ENCODE measurements at regions not wholly inside any gene's neighbourhood (a gene's known extent, or its start where the extent isn't known, plus 50 kb on each side); places are given as distances from the start of the nearest gene placed in this dataset.

- TF ChIP-seq ZFX (IDR thresholded peaks at IDR 0.05): no peak
- TF ChIP-seq, protein P1, sequence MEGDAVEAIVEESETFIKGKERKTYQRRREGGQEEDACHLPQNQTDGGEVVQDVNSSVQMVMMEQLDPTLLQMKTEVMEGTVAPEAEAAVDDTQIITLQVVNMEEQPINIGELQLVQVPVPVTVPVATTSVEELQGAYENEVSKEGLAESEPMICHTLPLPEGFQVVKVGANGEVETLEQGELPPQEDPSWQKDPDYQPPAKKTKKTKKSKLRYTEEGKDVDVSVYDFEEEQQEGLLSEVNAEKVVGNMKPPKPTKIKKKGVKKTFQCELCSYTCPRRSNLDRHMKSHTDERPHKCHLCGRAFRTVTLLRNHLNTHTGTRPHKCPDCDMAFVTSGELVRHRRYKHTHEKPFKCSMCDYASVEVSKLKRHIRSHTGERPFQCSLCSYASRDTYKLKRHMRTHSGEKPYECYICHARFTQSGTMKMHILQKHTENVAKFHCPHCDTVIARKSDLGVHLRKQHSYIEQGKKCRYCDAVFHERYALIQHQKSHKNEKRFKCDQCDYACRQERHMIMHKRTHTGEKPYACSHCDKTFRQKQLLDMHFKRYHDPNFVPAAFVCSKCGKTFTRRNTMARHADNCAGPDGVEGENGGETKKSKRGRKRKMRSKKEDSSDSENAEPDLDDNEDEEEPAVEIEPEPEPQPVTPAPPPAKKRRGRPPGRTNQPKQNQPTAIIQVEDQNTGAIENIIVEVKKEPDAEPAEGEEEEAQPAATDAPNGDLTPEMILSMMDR (conservative IDR thresholded peaks at IDR 0.05): no peak
- H3K27ac ChIP-seq: no peak overlapping the region
Observed at GRCh38 chr3:110957247-110958025, 114.2 kb upstream of the NECTIN3 start.

DNA sequence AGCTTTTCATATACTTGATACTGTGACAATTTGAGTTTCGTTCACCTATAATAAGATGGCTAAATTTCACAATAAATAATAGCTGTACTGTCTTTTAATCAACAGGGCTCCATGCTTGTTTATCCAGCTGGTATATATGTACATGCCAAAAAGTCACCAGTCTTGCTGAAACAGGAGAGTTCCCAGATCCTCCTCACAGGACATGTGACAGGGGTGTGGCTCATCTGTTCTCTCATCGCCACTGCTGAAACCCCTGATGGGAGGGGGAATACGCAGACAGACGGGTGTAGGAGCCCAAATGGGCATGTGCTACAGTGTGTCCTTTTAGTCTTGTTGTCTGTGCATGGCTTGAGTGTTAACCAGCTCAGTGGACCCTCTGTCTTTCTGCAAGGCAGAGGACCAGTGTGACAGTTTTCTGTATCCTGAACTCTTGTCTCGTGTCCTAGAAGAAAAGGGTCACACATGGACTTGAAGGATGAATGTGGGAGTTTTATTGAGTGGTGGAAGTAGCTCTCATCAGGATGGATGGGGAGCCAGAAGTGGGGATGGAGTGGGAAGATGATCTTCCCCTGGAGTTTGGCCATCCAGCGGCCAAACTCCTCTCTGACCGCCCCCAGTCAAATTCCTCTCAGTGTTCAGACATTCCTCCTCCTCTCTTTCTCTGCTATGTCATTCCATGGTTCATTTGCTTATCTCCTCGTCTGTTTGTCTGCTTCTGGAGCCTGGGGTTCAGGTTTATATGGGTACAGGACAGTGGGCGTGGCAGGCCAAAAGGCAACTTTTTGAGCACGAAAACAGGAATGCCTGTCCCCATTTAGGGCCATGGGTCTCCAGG, 113.1 kb upstream of the NECTIN3 start:
- TF ChIP-seq, protein P1 (conservative IDR thresholded peaks at IDR 0.05): no peak
- TF ChIP-seq ZFX (IDR thresholded peaks at IDR 0.05): no peak
- no peak overlapping the region for H3K27ac ChIP-seq

DNA sequence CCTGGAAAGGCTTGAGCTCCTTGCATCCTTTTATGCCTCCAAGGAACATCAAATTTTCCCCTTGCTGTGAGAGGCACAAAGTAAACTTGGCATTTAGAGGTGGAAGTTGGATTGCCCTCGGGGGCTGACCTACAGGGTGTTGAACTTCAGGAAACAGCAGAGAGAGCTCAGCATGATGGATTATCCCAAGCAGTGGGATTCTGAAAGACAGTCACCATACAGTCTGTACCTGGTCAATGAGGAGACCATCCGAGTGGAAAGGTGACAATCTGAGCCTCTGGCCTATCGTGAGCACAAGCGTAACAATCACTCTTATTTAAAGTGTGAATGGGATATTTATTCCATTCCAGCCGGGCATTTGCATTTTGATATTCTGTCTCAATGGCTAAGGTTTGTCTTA, 105.6 kb upstream of the NECTIN3 start:
- TF ChIP-seq, protein P1 (conservative IDR thresholded peaks at IDR 0.05): no peak
- TF ChIP-seq ZFX (IDR thresholded peaks at IDR 0.05): no peak
- H3K27ac ChIP-seq: no peak overlapping the region

- no peak overlapping the region for H3K27ac ChIP-seq
- TF ChIP-seq, protein P1 (conservative IDR thresholded peaks at IDR 0.05): no peak
- TF ChIP-seq ZFX (IDR thresholded peaks at IDR 0.05): no peak
Observed at GRCh38 chr3:110966966-110967663, 104.5 kb upstream of the NECTIN3 start.

DNA sequence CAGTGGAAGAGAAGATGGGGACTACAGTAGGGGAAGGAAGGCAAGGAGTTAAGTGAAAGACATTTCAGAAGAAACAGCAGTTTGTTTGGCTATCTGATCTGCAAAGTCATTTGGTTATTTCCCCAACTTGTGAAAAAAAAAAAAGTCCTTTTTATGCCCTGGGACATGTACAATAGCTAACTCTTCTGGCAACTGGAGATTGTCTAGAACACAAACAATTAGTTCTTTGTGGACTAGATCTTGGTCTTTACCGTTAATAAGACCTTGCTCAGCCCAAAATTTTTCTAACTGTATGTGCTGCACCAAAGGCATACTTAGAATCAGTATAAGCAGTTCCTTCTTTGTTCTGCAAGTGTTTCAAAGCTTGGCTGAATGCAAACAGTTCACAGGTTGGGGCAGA, 103.5 kb upstream of the NECTIN3 start:
- H3K27ac ChIP-seq: no peak overlapping the region
- TF ChIP-seq ZFX (IDR thresholded peaks at IDR 0.05): no peak
- TF ChIP-seq, protein P1 (conservative IDR thresholded peaks at IDR 0.05): no peak; the same call in 1 of the 2 replicates

DNA sequence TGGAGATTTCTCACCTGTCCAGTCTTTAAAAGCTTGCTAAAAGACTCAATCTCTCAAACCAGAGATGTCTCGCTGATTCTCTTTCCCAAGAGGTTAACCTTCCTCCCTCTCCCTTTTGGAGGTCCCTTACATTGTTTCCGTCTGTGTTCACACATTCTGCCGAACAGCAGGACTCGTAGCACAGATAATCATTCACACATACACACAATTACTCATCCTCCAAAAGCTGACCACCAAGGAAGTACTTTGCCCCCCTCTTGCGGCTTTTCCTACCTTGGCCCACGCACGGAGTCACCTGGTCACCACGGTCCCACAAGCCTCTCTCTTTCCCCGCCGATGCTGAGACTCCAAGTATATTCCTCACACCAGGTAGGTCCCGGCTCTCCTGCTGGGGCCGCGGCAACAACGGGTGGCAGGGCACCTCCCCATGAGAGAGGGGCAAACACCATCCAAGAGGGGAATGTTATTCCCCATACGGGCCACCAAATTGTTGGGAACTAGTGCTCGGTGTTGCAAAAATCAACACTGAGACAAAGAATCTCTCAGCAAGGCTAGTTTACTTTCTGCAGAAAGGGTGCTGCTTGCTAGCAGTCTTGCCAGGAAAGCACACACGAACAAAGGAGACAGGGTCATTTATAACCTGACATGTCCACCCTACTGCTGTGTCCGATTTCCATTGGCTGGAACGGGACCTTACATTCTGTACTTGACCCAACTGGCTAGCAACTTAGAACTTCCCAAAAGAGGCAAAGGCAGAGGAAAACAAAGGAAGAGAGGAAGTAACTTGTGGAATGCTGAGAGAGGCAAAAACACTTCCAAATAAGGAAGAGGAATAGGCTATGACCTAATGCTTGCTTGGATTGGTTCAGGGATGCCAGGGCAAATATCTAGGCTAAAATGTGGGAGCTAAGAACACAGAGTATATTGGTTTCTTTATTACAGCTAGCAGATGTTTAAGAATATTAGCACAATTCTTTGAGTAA, 102.1 kb upstream of the NECTIN3 start:
- no peak overlapping the region for H3K27ac ChIP-seq
- no peak for TF ChIP-seq ZFX (IDR thresholded peaks at IDR 0.05)
- TF ChIP-seq, protein P1 (conservative IDR thresholded peaks at IDR 0.05): no peak
